Sciatic nerve (tissue), 2 donors: ENCODE measurements at regions not wholly inside any gene's neighbourhood (a gene's known extent, or its start where the extent isn't known, plus 50 kb on each side); places are given as distances from the start of the nearest gene placed in this dataset.
A peak's percentile ranks its signal among the peaks of the same experiment; 100 is the strongest.

ENCODE experiments used
- ATAC-seq: fragments of 200-7000 bp; cut with Tn5 transposase; one replicate; pipeline ENCODE4 v1.9.1; 2020; ENCODE audit warnings: mild to moderate bottlenecking, moderate library complexity
- DNase-seq: peaks from one replicate; pipeline ENCODE4 v3.0.0-alpha.2; 2020; ENCODE audit warnings: low spot score
- intact Hi-C: fragments of 100-400 bp; cut with DNase I; formaldehyde crosslinking; loops from one replicate; pipeline ENCODE4 v1.14.2; 2022
- donor health status: DM: no; HTN: no; CAD: no.
- donor health status: DM: no; HTN: no; CAD: no.

GRCh38 chr14:58864751-58865513 is 227.2 kb downstream of the DACT1 start:
- intact Hi-C loops = no loop called here
- DNase-seq (no peak), ATAC-seq (peak; percentile 19)

GRCh38 chr14:58865514-58866281 is 227.9 kb downstream of the DACT1 start:
- intact Hi-C loops = no loop called here
- peak; percentile 83 for ATAC-seq
- no peak for DNase-seq

- no peak for DNase-seq
- peak; percentile 41 for ATAC-seq
- intact Hi-C loops = no loop called here
Observed at GRCh38 chr14:58866391-58866790, 228.6 kb downstream of the DACT1 start.

- intact Hi-C loops = no loop called here
- no peak for ATAC-seq
- DNase-seq = no peak
Observed at GRCh38 chr14:58870961-58871360, 233.2 kb downstream of the DACT1 start.

GRCh38 chr14:58871573-58871972 is 233.8 kb downstream of the DACT1 start:
- ATAC-seq (no peak), DNase-seq (no peak)
- intact Hi-C loops = no loop called here

- DNase-seq = no peak
- peak; percentile 71 for ATAC-seq
- intact Hi-C loops = no loop called here
Observed at GRCh38 chr14:58872061-58872460, 234.3 kb downstream of the DACT1 start.

- ATAC-seq = no peak
- intact Hi-C loops = no loop called here
- DNase-seq = no peak
Observed at GRCh38 chr14:58873228-58873953, 235.6 kb downstream of the DACT1 start.

- no peak for ATAC-seq
- no peak for DNase-seq
- intact Hi-C loops = no loop called here
Observed at GRCh38 chr14:58875613-58876012, 237.9 kb downstream of the DACT1 start.

- DNase-seq (no peak), ATAC-seq (peak; percentile 65)
- intact Hi-C loops = no loop called here
Observed at GRCh38 chr14:58876608-58877007, 238.8 kb downstream of the DACT1 start.

GRCh38 chr14:58878439-58879139 is 240.8 kb downstream of the DACT1 start:
- intact Hi-C loops = loop anchor here (1.0 kb wide), 1 partner anchor 19 kb away; no protein-coding TSS in a partner anchor
- ATAC-seq (no peak), DNase-seq (no peak)

GRCh38 chr14:58881433-58881832 is 243.7 kb downstream of the DACT1 start:
- intact Hi-C loops = no loop called here

GRCh38 chr14:58882577-58883018 is 244.8 kb downstream of the DACT1 start:
- intact Hi-C loops = no loop called here
- DNase-seq (no peak), ATAC-seq (peak; percentile 87)

More at GRCh38 chr14:58881433-58881832, 243.7 kb downstream of the DACT1 start:
- DNase-seq = no peak
- no peak for ATAC-seq

- intact Hi-C loops = no loop called here
- ATAC-seq = no peak
- no peak for DNase-seq
Observed at GRCh38 chr14:58884442-58884841, 246.7 kb downstream of the DACT1 start.

GRCh38 chr14:58887931-58888330 is 250.2 kb downstream of the DACT1 start:
- DNase-seq = no peak
- no peak for ATAC-seq
- intact Hi-C loops = no loop called here

- intact Hi-C loops = no loop called here
- no peak for ATAC-seq
- no peak for DNase-seq
Observed at GRCh38 chr14:58898655-58899316, 261.0 kb downstream of the DACT1 start.

- intact Hi-C loops = no loop called here
- DNase-seq (no peak), ATAC-seq (no peak)
Observed at GRCh38 chr14:58899317-58899713, 261.6 kb downstream of the DACT1 start.

GRCh38 chr14:58901826-58902225 is 264.1 kb downstream of the DACT1 start:
- intact Hi-C loops = no loop called here

GRCh38 chr14:58904776-58905175 is 267.0 kb downstream of the DACT1 start:
- ATAC-seq (no peak), DNase-seq (no peak)
- intact Hi-C loops = no loop called here

More at GRCh38 chr14:58901826-58902225, 264.1 kb downstream of the DACT1 start:
- ATAC-seq = no peak
- DNase-seq = no peak

GRCh38 chr14:58907803-58908202 is 270.0 kb downstream of the DACT1 start:
- ATAC-seq (no peak), DNase-seq (no peak)
- intact Hi-C loops = no loop called here
